ENCODE measurements at regions not wholly inside any gene's neighbourhood (a gene's known extent, or its start where the extent isn't known, plus 50 kb on each side); places are given as distances from the start of the nearest gene placed in this dataset.

DNA sequence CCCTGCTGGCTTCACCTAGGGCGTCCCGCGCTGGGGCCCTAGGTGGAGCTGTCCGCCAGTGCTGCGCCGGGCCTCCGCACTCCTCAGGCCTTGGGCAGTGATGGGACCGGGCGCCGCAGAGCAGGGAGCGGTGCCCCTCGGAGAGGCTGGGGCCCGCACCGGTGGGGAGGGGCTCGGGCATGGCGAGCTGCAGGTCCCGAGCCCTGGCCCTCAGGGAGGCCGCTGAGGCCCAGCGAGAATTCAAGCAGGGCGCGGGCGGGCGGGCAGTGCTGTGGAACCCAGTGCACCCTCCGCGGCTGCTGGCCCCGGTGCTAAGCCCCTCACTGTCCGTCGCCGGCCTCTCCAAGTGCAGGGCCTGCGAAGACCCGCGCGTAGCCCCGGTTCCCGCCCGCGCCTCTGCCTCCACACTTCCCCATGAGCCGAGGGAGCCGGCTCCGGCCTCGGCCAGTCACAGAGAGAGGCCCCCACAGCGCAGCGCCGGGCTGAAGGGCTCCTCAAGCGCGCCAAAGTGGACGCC, 565.1 kb upstream of the NDST4 start:
- no peak for DNase-seq (ENCODE audit: insufficient read length)
- no peak for FAIRE-seq
- no peak for TF ChIP-seq POLR2A (IDR thresholded peaks at IDR 0.05; ENCODE audit: low read depth, low read length)
- TF ChIP-seq TAF1 (IDR thresholded peaks at IDR 0.05; ENCODE audit: borderline replicate concordance, low read depth, low read length), result no peak
- TF ChIP-seq POLR2AphosphoS5 (IDR thresholded peaks at IDR 0.05; ENCODE audit: low read depth, low read length), result no peak

- TF ChIP-seq POLR2AphosphoS5 (IDR thresholded peaks at IDR 0.05; ENCODE audit: low read depth, low read length) (no peak), TAF1 (IDR thresholded peaks at IDR 0.05; ENCODE audit: borderline replicate concordance, low read depth, low read length) (no peak), POLR2A (IDR thresholded peaks at IDR 0.05; ENCODE audit: low read depth, low read length) (no peak)
- DNase-seq (ENCODE audit: insufficient read length) (no peak), FAIRE-seq (peak; percentile 40)
Observed at GRCh38 chr4:115675719-115676118, 562.3 kb upstream of the NDST4 start.

GRCh38 chr4:115674485-115674884, 561.1 kb upstream of the NDST4 start:
- DNase-seq (ENCODE audit: insufficient read length), result no peak
- no peak for FAIRE-seq
- TF ChIP-seq POLR2A (IDR thresholded peaks at IDR 0.05; ENCODE audit: low read depth, low read length), result no peak
- no peak for TF ChIP-seq POLR2AphosphoS5 (IDR thresholded peaks at IDR 0.05; ENCODE audit: low read depth, low read length)
- TF ChIP-seq TAF1 (IDR thresholded peaks at IDR 0.05; ENCODE audit: borderline replicate concordance, low read depth, low read length), result no peak

GRCh38 chr4:115671581-115671980, 558.2 kb upstream of the NDST4 start:
- TF ChIP-seq TAF1 (IDR thresholded peaks at IDR 0.05; ENCODE audit: borderline replicate concordance, low read depth, low read length), result no peak
- no peak for FAIRE-seq
- no peak for DNase-seq (ENCODE audit: insufficient read length)

DNA sequence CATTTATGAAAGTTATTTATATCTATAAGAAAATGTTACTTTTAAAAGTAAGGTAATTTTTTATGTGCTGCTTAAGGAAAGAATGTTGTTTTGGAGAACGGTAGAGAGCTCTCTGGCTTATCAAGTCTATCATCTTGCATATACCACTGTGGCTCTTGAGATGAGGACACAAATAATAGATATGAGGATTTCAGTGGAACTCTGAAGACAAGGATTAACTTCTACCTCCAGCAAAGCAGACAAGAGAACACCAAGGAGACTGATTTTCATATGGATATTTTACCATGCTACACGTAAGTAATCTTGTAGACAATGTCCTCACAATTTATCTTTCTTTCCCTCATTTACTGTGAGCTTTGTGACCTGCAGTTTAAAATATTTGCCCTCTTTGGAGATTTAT, 557.5 kb upstream of the NDST4 start:
- TF ChIP-seq TAF1 (IDR thresholded peaks at IDR 0.05; ENCODE audit: borderline replicate concordance, low read depth, low read length), result no peak
- no peak for TF ChIP-seq POLR2A (IDR thresholded peaks at IDR 0.05; ENCODE audit: low read depth, low read length)
- no peak for TF ChIP-seq POLR2AphosphoS5 (IDR thresholded peaks at IDR 0.05; ENCODE audit: low read depth, low read length)
- FAIRE-seq (no peak), DNase-seq (ENCODE audit: insufficient read length) (no peak)

- no peak for TF ChIP-seq POLR2AphosphoS5 (IDR thresholded peaks at IDR 0.05; ENCODE audit: low read depth, low read length)
- TF ChIP-seq TAF1 (IDR thresholded peaks at IDR 0.05; ENCODE audit: borderline replicate concordance, low read depth, low read length), result no peak
- TF ChIP-seq POLR2A (IDR thresholded peaks at IDR 0.05; ENCODE audit: low read depth, low read length), result no peak
- DNase-seq (ENCODE audit: insufficient read length) (no peak), FAIRE-seq (no peak)
Observed at GRCh38 chr4:115668396-115668795, 555.0 kb upstream of the NDST4 start.

DNA sequence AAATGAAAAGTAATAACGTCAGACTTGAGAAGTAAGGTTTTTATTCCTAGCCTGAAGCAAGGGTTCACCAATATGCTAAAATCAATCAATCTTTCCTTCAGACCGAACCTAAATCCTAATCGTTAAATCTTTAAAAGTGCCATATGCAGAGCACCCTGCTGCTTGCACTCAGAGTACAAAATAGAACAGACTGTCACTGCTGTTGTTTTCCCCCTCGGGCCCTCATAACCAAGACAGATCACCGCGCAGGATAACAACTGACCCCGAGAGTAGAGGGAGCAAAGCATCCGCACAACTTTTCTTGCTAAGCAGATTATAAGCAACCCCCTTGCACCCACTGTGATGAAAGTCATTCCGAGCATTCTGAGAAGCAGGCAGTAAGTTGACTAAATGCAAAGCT, 550.9 kb upstream of the NDST4 start:
- FAIRE-seq (no peak), DNase-seq (ENCODE audit: insufficient read length) (no peak)
- TF ChIP-seq TAF1 (IDR thresholded peaks at IDR 0.05; ENCODE audit: borderline replicate concordance, low read depth, low read length) (no peak), POLR2AphosphoS5 (IDR thresholded peaks at IDR 0.05; ENCODE audit: low read depth, low read length) (no peak), POLR2A (IDR thresholded peaks at IDR 0.05; ENCODE audit: low read depth, low read length) (no peak)

DNA sequence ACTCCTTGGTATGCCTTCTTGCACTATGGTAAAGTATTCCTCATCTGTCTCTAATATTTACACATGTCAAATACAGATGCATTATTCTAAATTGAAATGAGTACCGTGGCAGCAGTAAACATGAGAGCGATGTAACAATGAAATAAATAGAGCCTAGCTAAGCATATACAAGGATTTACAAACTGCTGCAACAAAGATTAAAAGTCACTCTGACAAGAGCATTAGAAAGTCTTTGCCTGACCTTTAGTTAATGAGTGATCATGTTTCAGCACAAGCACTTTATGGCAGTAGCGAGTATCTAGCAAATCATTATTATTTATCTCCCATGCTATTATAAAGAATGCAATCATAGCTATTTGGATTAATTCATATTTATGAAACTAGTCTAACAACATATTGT, 547.0 kb upstream of the NDST4 start:
- no peak for FAIRE-seq
- no peak for DNase-seq (ENCODE audit: insufficient read length)
- TF ChIP-seq TAF1 (IDR thresholded peaks at IDR 0.05; ENCODE audit: borderline replicate concordance, low read depth, low read length), result no peak
- TF ChIP-seq POLR2AphosphoS5 (IDR thresholded peaks at IDR 0.05; ENCODE audit: low read depth, low read length), result no peak
- TF ChIP-seq POLR2A (IDR thresholded peaks at IDR 0.05; ENCODE audit: low read depth, low read length), result no peak

DNA sequence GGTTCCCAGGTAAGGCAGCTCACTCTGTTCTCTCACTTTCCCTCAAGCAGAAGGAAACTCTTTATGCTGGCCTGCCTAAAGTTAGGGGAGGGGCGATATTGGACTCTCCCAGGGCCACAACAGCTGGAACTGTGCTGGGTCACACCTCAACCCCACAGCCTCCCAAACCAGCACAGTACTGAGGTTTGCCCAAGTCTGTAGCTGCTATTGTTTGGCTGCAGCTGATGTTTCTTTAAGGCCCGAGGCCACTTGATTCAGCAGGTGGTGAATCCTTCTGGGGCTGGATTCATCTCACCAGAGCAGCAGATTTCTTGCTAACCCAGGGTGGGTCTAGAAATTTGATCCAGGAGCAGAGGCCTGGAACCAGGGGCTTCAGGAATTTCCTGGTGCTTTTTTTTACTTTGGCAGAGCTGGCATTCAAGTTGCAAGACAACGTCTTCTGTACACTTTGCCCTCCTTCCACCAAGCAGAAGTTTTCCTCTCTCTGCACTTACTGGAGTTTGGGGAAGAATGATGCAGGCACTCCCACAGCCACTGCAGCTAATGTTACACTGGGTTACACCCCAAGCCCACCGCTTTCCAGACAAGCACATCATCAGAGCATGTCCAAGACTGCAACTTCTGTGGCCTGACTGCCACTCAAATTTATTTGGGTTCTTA, 544.7 kb upstream of the NDST4 start:
- no peak for FAIRE-seq
- DNase-seq (ENCODE audit: insufficient read length), result no peak

DNA sequence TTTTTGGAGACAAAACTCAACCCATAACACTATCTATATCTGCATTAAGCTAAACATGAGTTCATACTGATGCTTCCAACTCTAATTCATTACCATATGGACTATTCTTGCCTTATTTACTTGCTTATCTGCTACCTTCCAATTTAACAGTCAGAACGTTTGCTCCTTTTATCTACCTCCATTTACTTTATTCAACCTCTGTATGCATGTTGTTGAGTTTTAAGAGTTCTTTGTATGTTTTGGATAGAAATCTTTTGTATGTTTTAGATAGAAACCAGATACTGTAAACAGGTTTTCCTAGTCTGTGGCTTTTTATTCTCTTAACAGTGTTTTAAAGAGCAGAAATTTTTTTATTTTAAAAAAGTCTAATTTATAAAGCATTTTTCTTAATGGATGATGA, 542.2 kb upstream of the NDST4 start:
- FAIRE-seq (no peak), DNase-seq (ENCODE audit: insufficient read length) (no peak)
- TF ChIP-seq POLR2AphosphoS5 (IDR thresholded peaks at IDR 0.05; ENCODE audit: low read depth, low read length) (no peak), POLR2A (IDR thresholded peaks at IDR 0.05; ENCODE audit: low read depth, low read length) (no peak), TAF1 (IDR thresholded peaks at IDR 0.05; ENCODE audit: borderline replicate concordance, low read depth, low read length) (no peak)

More for the DNA sequence above, 544.7 kb upstream of the NDST4 start:
- no peak for TF ChIP-seq TAF1 (IDR thresholded peaks at IDR 0.05; ENCODE audit: borderline replicate concordance, low read depth, low read length)
- TF ChIP-seq POLR2AphosphoS5 (IDR thresholded peaks at IDR 0.05; ENCODE audit: low read depth, low read length), result no peak
- no peak for TF ChIP-seq POLR2A (IDR thresholded peaks at IDR 0.05; ENCODE audit: low read depth, low read length)

GRCh38 chr4:115648786-115649185, 535.4 kb upstream of the NDST4 start:
- DNase-seq (ENCODE audit: insufficient read length), result no peak
- no peak for FAIRE-seq
- TF ChIP-seq POLR2A (IDR thresholded peaks at IDR 0.05; ENCODE audit: low read depth, low read length), result no peak
- TF ChIP-seq POLR2AphosphoS5 (IDR thresholded peaks at IDR 0.05; ENCODE audit: low read depth, low read length), result no peak
- no peak for TF ChIP-seq TAF1 (IDR thresholded peaks at IDR 0.05; ENCODE audit: borderline replicate concordance, low read depth, low read length)

DNA sequence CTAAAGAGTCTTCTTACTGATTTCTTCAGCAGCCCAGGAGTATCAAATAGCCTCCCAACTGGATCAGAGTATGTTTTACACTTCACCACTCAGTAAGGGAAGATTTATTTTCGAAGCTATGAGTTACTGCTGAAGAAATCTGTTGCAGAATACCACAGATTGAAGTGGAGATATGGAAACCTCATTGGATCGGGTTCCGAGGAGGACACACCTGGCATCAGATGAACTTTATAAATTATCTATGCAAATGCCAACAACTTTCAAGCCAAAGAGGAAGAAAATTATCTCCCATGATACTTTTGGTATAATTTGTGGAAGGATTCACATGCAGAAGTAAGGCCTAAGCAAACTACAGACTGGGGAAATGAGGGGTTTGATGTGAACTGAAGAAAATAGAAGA, 515.9 kb upstream of the NDST4 start:
- TF ChIP-seq POLR2A (IDR thresholded peaks at IDR 0.05; ENCODE audit: low read depth, low read length), result no peak
- DNase-seq (ENCODE audit: insufficient read length) (no peak), FAIRE-seq (no peak)

DNA sequence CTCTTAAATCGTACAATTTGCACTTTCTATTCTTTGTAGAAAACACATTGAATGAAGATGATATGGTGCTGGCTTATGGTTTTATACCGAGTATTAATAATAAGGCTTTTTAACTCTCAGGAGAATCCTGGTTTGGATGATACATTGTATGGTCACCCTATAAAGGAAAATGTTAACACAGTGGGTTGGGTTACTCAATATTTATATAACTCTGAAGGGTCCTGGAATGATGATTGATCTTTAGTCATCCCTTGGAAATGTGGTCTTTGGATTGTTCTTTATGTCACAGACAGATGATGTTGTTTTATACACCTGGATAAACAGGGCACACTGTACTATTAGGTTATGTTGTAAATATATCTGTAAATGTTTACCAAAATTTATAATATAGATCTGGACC, 496.2 kb upstream of the NDST4 start:
- DNase-seq (ENCODE audit: insufficient read length) (no peak), FAIRE-seq (no peak)
- no peak for TF ChIP-seq POLR2AphosphoS5 (IDR thresholded peaks at IDR 0.05; ENCODE audit: low read depth, low read length)
- no peak for TF ChIP-seq POLR2A (IDR thresholded peaks at IDR 0.05; ENCODE audit: low read depth, low read length)
- TF ChIP-seq TAF1 (IDR thresholded peaks at IDR 0.05; ENCODE audit: borderline replicate concordance, low read depth, low read length), result no peak
